ENCODE measurements at regions not wholly inside any gene's neighbourhood (a gene's known extent, or its start where the extent isn't known, plus 50 kb on each side); places are given as distances from the start of the nearest gene placed in this dataset.

GRCh38 chr14:25120261-25120660 lies 70.3 kb upstream of the STXBP6 start:
- H3K36me3 ChIP-seq (ENCODE audit: control insufficient read depth, insufficient read depth, low read length), result no peaks in the 10 kb centered on the region
- no peak for TF ChIP-seq CTCF (IDR thresholded peaks at IDR 0.05; ENCODE audit: insufficient read depth, low read length, poor library complexity, severe bottlenecking)
- H3K4me3 ChIP-seq (replicated peaks; ENCODE audit: low read depth, low read length), result no peak overlapping the region
- no peaks in the 10 kb centered on the region; the same call in 1 of the 2 replicates for H3K27me3 ChIP-seq (replicated peaks; ENCODE audit: control insufficient read depth, insufficient read depth, low read length)
- DNase-seq (ENCODE audit: extremely low read depth, insufficient read length), result no peak

GRCh38 chr14:25118671-25119070 lies 68.7 kb upstream of the STXBP6 start:
- DNase-seq (ENCODE audit: extremely low read depth, insufficient read length), result no peak
- Histone ChIP-seq H3K4me3 (replicated peaks; ENCODE audit: low read depth, low read length) (no peak overlapping the region), H3K36me3 (ENCODE audit: control insufficient read depth, insufficient read depth, low read length) (no peaks in the 10 kb centered on the region), H3K27me3 (replicated peaks; ENCODE audit: control insufficient read depth, insufficient read depth, low read length) (no peaks in the 10 kb centered on the region; the same call in 1 of the 2 replicates)
- no peak for TF ChIP-seq CTCF (IDR thresholded peaks at IDR 0.05; ENCODE audit: insufficient read depth, low read length, poor library complexity, severe bottlenecking)

- no peak for TF ChIP-seq CTCF (IDR thresholded peaks at IDR 0.05; ENCODE audit: insufficient read depth, low read length, poor library complexity, severe bottlenecking)
Observed at GRCh38 chr14:25117342-25117741, 67.4 kb upstream of the STXBP6 start.

GRCh38 chr14:25116607-25117006 lies 66.7 kb upstream of the STXBP6 start:
- no peak overlapping the region for H3K4me3 ChIP-seq (replicated peaks; ENCODE audit: low read depth, low read length)
- H3K36me3 ChIP-seq (ENCODE audit: control insufficient read depth, insufficient read depth, low read length), result no peaks in the 10 kb centered on the region
- TF ChIP-seq CTCF (IDR thresholded peaks at IDR 0.05; ENCODE audit: insufficient read depth, low read length, poor library complexity, severe bottlenecking), result no peak
- DNase-seq (ENCODE audit: extremely low read depth, insufficient read length), result no peak
- H3K27me3 ChIP-seq (replicated peaks; ENCODE audit: control insufficient read depth, insufficient read depth, low read length), result no peaks in the 10 kb centered on the region; the same call in 1 of the 2 replicates

More at GRCh38 chr14:25117342-25117741, 67.4 kb upstream of the STXBP6 start:
- Histone ChIP-seq H3K4me3 (replicated peaks; ENCODE audit: low read depth, low read length) (no peak overlapping the region), H3K36me3 (ENCODE audit: control insufficient read depth, insufficient read depth, low read length) (no peaks in the 10 kb centered on the region), H3K27me3 (replicated peaks; ENCODE audit: control insufficient read depth, insufficient read depth, low read length) (no peaks in the 10 kb centered on the region; the same call in 1 of the 2 replicates)
- DNase-seq (ENCODE audit: extremely low read depth, insufficient read length), result no peak

- DNase-seq (ENCODE audit: extremely low read depth, insufficient read length), result no peak
- no peak overlapping the region for H3K4me3 ChIP-seq (replicated peaks; ENCODE audit: low read depth, low read length)
- no peaks in the 10 kb centered on the region; the same call in 1 of the 2 replicates for H3K27me3 ChIP-seq (replicated peaks; ENCODE audit: control insufficient read depth, insufficient read depth, low read length)
- H3K36me3 ChIP-seq (ENCODE audit: control insufficient read depth, insufficient read depth, low read length), result no peaks in the 10 kb centered on the region
- TF ChIP-seq CTCF (IDR thresholded peaks at IDR 0.05; ENCODE audit: insufficient read depth, low read length, poor library complexity, severe bottlenecking), result no peak
Observed at GRCh38 chr14:25113394-25113793, 63.4 kb upstream of the STXBP6 start.

GRCh38 chr14:25111061-25111601 lies 61.2 kb upstream of the STXBP6 start:
- Histone ChIP-seq H3K27me3 (replicated peaks; ENCODE audit: control insufficient read depth, insufficient read depth, low read length) (no peaks in the 10 kb centered on the region), H3K36me3 (ENCODE audit: control insufficient read depth, insufficient read depth, low read length) (no peaks in the 10 kb centered on the region), H3K4me3 (replicated peaks; ENCODE audit: low read depth, low read length) (no peak overlapping the region)
- no peak for DNase-seq (ENCODE audit: extremely low read depth, insufficient read length)
- no peak for TF ChIP-seq CTCF (IDR thresholded peaks at IDR 0.05; ENCODE audit: insufficient read depth, low read length, poor library complexity, severe bottlenecking)

Measured in GM06990 (cell line).